ENCODE measurements at regions not wholly inside any gene's neighbourhood (a gene's known extent, or its start where the extent isn't known, plus 50 kb on each side); places are given as distances from the start of the nearest gene placed in this dataset.
"Not testable (repeated sequence)": the region's sequence is repeated elsewhere in the genome, so short reads cannot be mapped to it uniquely, and the experiment has no call there.

DNA sequence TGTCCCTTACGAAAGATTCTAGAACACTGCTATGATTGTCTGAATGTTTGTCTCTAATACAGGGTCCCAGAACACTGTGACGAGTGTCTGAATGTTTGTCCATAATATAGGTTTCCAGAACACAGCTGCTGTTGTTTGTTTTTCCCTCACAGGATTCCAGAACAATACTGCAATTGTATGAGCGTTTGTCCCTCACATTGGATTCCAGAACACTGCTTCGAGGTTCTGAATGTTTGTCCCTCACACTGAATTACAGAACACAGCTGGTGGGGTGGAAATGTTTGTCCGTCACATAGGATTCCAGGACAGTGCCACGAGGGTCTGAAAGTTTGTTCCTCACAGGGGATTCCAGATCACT lies 199.0 kb downstream of the FOXD4L6 start:
- not testable (repeated sequence) for DNase-seq; H3K27me3 ChIP-seq (ENCODE audit: control insufficient read depth, insufficient read depth, low read length); H3K36me3 ChIP-seq (replicated peaks; ENCODE audit: control insufficient read depth, insufficient read depth, low read length); H3K4me3 ChIP-seq (ENCODE audit: insufficient read depth, low read depth, low read length)

DNA sequence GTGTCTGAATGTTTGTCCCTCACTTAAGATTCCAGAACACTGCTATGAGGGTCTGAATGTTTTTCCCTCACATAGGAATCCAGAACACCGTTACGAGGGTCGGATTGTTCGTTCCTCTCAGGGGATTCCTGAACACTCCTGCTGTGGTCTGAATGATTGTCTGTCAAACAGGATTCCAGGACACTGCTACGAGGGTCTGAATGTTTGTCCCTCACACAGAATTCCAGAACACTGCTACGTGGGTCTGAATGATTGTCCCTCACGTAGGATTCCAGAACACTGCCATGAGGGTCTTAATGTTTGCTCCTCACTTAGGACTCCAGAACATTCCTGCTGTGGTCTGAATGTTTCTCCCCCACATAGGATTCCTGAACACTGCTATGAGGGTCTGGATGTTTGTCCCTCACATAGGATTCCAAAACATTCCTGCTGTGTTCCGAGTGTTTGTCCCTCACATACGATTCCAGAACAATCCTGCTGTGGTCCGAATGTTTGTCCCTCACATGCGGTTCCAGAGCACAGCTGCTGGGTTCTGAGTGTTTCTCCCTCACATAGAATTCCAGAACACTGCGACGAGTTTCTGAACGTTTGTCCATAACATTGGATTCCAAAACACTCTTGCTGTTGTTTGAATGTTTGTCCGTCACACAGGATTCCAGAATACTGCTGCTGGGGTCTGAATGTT lies 199.5 kb downstream of the FOXD4L6 start:
- H3K27me3 ChIP-seq (ENCODE audit: control insufficient read depth, insufficient read depth, low read length), result no peaks in the 10 kb centered on the region; the same call in 1 of the 2 replicates
- H3K36me3 ChIP-seq (replicated peaks; ENCODE audit: control insufficient read depth, insufficient read depth, low read length), result no peaks in the 10 kb centered on the region
- H3K4me3 ChIP-seq (ENCODE audit: insufficient read depth, low read depth, low read length), result no peak overlapping the region
- DNase-seq, result no peak

DNA sequence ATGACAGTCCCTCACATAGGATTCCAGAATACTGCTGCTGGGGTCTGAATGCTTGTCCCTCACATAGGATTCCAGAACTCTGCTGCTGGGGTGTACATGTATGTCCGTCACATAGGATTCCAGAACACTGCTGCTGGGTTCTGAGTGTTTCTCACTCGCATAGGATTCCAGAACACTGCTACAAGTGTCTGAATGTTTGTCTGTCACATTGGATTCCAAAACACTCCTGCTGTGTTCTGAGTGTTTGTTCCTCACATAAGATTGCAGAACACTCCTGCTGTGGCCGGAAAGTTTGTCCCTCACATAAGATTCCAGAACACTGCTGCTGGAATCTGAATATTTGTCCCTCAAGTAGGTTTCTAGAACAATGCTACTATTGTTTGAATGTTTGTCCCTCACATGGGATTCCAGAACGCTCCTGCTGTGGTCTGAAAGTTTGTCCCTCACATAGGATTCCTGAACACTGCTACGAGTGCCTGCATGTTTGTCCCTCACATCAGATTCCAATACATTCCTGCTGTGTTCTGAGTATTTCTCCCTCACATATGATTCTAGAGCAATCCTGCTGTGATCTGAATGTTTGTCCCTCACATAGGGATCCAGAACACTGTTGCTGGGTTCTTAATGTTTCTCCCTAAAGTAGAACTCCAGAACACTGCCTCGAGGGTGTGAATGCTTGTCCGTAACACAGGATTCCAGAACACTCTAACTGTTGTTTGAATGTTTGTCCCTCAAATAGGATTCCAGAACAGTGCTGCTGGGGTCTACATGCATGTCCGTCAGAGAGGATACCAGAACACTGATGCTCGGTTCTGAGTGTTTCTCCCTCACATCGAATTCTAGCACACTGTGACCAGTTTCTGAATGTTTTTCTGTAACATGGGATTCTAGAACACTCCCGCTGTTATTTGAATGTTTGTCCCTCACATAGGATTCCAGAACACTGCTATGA lies 200.4 kb downstream of the FOXD4L6 start:
- H3K27me3 ChIP-seq (ENCODE audit: control insufficient read depth, insufficient read depth, low read length), result no peaks in the 10 kb centered on the region; the same call in 1 of the 2 replicates
- no peak overlapping the region for H3K4me3 ChIP-seq (ENCODE audit: insufficient read depth, low read depth, low read length)

DNA sequence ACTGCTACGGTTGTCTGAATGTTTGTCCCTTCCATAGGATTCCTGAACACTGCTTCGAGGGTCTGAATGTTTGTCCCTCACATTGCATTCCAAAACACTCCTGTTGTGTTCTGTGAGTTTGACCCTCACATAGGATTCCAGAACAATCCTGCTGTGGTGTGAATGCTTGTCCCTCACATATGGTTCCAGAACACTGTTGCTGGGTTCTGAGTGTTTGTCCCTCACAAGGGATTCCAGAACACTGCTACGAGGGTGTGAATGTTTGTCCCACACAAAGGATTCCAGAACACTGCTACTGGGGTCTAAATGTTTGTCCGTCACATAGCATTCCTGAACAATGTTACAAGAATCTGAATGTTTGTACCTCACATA lies 201.2 kb downstream of the FOXD4L6 start:
- Histone ChIP-seq H3K27me3 (ENCODE audit: control insufficient read depth, insufficient read depth, low read length) (no peaks in the 10 kb centered on the region; the same call in 1 of the 2 replicates), H3K36me3 (replicated peaks; ENCODE audit: control insufficient read depth, insufficient read depth, low read length) (no peaks in the 10 kb centered on the region), H3K4me3 (ENCODE audit: insufficient read depth, low read depth, low read length) (no peak overlapping the region)
- DNase-seq, result no peak

More for the DNA sequence above, 200.4 kb downstream of the FOXD4L6 start:
- no peak for DNase-seq
- H3K36me3 ChIP-seq (replicated peaks; ENCODE audit: control insufficient read depth, insufficient read depth, low read length), result no peaks in the 10 kb centered on the region

DNA sequence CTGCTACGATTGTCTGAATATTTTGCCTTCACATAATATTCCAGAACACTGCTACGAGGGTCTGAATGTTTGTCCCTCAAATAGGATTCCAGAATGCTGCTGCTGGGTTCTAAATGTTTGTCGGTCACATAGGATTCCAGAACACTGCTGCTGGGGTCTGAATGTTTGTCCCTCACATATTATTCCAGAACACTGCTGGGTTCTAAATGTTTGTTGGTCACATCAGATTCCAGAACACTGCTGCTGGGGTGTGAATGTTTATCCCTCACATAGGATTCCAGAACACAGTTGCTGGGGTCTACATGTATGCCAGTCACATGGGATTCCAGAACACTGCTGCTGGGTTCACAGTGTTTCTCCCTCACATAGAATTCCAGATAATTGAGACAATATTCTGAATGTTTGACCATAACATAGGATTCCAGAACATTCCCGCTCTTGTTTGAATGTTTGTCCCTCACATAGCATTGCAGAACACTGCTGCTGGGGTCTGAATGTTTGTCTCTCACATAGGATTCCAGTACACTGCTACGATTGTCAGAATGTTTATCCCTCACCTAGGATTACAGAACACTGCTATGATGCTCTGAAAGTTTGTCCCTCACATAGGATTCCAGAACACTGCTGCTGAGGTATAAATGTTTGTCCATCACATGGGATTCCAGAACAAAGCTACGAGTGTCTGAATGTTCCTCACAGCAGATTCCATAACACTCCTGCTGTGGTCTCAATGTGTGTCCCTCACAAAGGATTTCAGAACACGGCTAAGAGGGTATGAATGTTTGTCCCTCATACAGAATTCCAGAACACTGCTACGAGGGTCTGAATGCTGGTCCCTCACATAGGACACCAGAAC lies 201.8 kb downstream of the FOXD4L6 start:
- Histone ChIP-seq H3K4me3 (ENCODE audit: insufficient read depth, low read depth, low read length) (no peak overlapping the region), H3K27me3 (ENCODE audit: control insufficient read depth, insufficient read depth, low read length) (no peaks in the 10 kb centered on the region; the same call in 1 of the 2 replicates), H3K36me3 (replicated peaks; ENCODE audit: control insufficient read depth, insufficient read depth, low read length) (no peaks in the 10 kb centered on the region)
- no peak for DNase-seq

DNA sequence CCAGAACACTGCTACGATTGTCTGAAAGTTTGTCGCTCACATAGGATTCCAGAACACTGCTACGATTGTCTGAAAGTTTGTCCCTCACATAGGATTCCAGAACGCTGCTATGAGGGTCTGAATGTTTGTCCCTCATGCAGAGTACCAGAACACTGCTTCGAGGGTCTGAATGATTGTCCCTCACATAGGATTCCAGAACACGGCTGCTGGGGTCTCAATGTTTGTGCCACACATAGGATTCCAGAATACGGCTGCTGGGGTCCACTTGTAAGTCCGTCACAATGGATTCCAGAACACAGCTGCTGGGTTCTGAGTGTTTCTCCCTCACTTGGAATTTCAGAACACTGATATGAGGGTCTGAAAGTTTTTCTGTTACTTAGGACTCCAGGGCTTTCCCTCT lies 203.3 kb downstream of the FOXD4L6 start:
- H3K4me3 ChIP-seq (ENCODE audit: insufficient read depth, low read depth, low read length), result no peak overlapping the region
- no peaks in the 10 kb centered on the region; the same call in 1 of the 2 replicates for H3K27me3 ChIP-seq (ENCODE audit: control insufficient read depth, insufficient read depth, low read length)
- H3K36me3 ChIP-seq (replicated peaks; ENCODE audit: control insufficient read depth, insufficient read depth, low read length), result no peaks in the 10 kb centered on the region
- DNase-seq, result no peak

DNA sequence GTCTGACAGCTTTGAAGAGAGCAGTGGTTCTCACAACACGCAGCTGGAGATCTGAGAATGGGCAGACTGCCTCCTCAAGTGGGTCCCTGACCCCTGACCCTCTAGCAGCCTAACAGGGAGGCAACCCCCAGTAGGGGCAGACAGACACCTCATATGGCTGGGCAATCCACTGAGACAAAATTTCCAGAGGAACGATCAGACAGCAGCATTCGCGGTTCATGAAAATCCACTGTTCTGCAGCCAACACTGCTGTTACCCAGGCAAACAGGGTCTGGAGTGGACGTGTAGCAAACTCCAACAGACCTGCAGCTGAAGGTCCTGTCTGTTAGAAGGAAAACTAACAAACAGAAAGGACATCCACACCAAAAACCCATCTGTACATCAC lies 212.1 kb downstream of the FOXD4L6 start:
- H3K36me3 ChIP-seq (replicated peaks; ENCODE audit: control insufficient read depth, insufficient read depth, low read length); H3K4me3 ChIP-seq (ENCODE audit: insufficient read depth, low read depth, low read length); DNase-seq; H3K27me3 ChIP-seq (ENCODE audit: control insufficient read depth, insufficient read depth, low read length): not testable (repeated sequence)

DNA sequence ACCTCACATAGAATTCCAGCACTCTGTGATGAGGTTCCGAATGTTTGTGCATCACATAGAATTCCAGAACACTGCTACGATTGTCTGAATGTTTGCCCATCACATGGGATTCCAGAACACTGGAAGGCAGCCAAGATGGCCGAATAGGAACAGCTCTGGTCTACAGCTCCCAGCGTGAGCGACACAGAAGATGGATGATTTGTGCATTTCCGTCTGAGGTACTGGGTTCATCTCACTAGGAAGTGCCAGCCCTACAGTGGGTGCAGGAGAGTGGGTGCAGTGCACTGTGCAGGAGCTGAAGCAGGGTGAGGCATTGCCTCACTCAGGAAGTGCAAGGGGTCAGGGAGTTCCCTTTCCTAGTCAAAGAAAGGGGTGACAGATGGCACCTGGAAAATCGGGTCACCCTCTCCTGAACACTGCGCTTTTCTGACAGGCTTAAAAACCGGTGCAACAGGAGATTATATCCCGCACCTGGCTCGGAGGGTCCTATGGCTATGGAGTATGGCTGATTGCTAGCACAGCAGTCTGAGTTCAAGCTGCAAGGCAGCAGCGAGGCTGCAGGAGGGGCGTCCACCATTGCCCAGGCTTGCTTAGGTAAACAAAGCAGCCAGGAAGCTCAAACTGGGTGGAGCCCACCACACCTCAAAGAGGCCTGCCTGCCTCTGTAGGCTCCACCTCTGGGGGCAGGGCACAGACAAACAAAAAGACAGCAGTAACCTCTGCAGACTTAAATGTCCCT lies 212.7 kb downstream of the FOXD4L6 start:
- not testable (repeated sequence) for DNase-seq; H3K4me3 ChIP-seq (ENCODE audit: insufficient read depth, low read depth, low read length); H3K36me3 ChIP-seq (replicated peaks; ENCODE audit: control insufficient read depth, insufficient read depth, low read length); H3K27me3 ChIP-seq (ENCODE audit: control insufficient read depth, insufficient read depth, low read length)

DNA sequence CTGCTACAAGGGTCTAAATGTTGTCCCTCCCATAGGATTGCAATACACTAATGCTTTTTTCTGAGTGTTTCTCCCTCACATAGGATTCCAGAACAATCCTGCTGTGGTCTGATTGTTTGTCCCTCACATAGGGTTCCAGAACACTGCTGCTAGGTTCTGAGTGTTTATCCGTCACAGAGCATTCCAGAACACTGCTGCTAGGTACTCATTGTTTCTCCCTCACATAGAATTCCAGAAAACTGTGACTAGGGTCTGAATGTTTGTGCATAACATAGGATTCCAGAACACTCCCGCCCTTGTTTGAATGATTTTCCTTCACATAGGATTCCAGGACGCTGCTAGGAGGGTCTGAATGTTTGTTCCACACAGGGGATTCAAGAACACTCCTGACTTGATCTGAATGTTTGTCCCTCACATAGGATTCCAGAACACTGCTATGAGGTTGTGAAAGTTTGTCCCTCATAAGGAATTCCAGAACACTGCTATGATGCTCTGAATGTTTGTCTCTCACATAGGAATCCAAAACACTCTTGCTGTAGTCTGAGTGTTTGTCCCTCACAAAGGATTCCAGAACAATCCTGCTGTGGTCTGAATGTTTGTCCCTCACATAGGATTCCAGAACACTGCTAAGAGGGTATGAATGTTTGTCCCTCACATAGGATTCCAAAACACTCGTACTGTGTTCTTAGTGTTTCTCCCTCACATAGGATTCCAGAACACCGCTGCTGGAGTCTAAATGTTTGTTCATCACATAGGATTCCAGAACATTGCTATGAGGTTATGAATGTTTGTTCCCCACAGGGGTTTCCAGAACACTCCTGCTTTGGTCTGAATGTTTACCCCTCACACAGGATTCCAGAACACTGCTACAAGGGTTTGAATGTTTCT lies 213.5 kb downstream of the FOXD4L6 start:
- no peak overlapping the region for H3K4me3 ChIP-seq (ENCODE audit: insufficient read depth, low read depth, low read length)

DNA sequence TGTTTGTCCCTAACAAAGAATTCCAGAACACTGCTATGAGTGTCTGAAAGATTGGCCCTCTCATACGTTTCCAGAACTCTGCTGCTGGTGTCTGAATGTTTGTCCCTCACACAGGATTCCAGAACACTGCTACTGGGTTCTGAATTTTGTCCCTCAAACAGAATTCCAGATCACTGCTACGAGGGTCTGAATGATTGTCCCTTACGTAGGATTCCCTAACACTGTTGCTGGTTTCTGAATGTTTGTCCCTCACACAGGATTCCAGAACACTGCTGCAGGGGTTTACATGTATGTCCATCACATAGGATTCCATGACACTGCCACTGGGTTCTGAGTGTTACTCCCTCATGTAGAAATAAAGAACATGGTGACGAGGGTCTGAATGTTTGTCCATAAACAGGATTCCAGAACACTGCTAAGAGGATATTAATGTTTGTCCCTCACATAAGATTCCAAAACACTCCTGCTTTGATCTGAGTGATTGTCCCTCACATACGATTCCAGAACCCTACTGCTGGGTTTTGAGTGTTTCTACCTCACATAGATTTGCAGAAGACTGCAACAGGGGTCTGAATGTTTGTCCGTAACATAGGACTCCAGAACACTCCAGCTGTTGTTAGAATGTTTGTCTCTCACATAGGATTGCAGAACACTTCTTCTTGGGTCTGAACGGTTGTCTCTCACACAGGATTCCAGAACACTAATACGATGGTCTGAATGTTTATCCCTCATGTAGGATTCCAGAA lies 214.4 kb downstream of the FOXD4L6 start:
- H3K4me3 ChIP-seq (ENCODE audit: insufficient read depth, low read depth, low read length), result no peak overlapping the region
- DNase-seq, result no peak
- no peaks in the 10 kb centered on the region for H3K36me3 ChIP-seq (replicated peaks; ENCODE audit: control insufficient read depth, insufficient read depth, low read length)
- peaks cover 6% of the 10 kb centered on the region; the same call in 1 of the 2 replicates for H3K27me3 ChIP-seq (ENCODE audit: control insufficient read depth, insufficient read depth, low read length)

More for the DNA sequence above, 213.5 kb downstream of the FOXD4L6 start:
- DNase-seq, result no peak
- Histone ChIP-seq H3K27me3 (ENCODE audit: control insufficient read depth, insufficient read depth, low read length) (peaks cover 6% of the 10 kb centered on the region; the same call in 1 of the 2 replicates), H3K36me3 (replicated peaks; ENCODE audit: control insufficient read depth, insufficient read depth, low read length) (no peaks in the 10 kb centered on the region)

DNA sequence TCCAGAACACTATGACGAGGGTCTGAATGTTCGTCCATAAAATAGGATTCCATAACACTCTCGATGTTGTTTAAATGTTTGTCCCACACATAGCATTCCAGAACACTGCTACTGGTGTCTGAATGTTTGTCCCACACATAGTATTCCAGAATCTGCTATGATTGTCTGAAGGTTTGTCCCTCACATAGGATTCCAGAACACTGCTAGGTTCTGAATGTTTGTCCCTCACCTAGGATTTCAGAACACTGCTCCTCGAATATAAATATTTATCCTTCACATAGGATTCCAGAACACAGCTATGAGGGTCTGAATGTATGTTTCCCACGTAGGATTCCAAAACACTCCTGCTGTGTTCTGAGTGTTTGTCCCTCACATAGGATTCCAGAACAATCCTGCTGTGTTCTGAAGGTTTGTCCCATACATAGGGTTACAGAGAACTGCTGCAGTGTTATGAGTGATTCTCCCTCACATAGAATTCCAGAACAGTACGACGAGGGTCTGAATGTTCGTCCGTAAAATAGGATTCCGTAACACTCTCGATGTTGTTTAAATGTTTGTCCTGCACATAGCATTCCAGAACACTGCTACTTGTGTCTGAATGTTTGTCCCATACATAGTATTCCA lies 215.3 kb downstream of the FOXD4L6 start:
- Histone ChIP-seq H3K27me3 (ENCODE audit: control insufficient read depth, insufficient read depth, low read length) (peaks cover 6% of the 10 kb centered on the region; the same call in 1 of the 2 replicates), H3K36me3 (replicated peaks; ENCODE audit: control insufficient read depth, insufficient read depth, low read length) (no peaks in the 10 kb centered on the region), H3K4me3 (ENCODE audit: insufficient read depth, low read depth, low read length) (no peak overlapping the region)
- DNase-seq, result no peak

DNA sequence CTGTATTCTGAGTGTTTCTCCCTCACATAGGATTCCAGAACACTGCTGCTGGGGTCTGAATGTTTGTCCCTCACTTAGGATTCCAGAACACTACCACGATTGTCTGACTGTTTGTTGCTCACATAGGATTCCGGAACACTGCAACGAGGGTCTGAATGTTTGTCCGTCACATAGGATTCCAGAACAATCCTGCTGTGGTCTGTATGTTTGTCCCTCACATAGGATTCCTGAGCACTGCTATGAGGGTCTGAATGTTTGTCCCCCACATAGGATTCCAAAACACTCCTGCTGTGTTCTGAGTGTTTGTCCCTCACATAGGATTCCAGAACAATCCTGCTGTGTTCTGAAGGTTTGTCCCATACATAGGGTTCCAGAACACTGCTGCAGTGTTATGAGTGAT lies 215.8 kb downstream of the FOXD4L6 start:
- DNase-seq; H3K27me3 ChIP-seq (ENCODE audit: control insufficient read depth, insufficient read depth, low read length); H3K4me3 ChIP-seq (ENCODE audit: insufficient read depth, low read depth, low read length); H3K36me3 ChIP-seq (replicated peaks; ENCODE audit: control insufficient read depth, insufficient read depth, low read length): not testable (repeated sequence)

Data from H7 (cell line).